OCI-LY7 (cell line): ENCODE measurements at regions not wholly inside any gene's neighbourhood (a gene's known extent, or its start where the extent isn't known, plus 50 kb on each side); places are given as distances from the start of the nearest gene placed in this dataset.

Source experiments
- BruUV-seq: library from RNA; stranded (reverse); fragments of 400-500 nt; replicated peaks from 2 replicates; lab custom pipeline; 2021; lab: Mats Ljungman, UMichigan
- CTCF ChIA-PET: fragments of 300-600 bp; sonication (Branson Sonifier 250); formaldehyde crosslinking; loops from one replicate; lab custom pipeline; 2022; ENCODE audit warnings: antibody characterized with exemption; ENCODE audit not compliant: unreplicated experiment; lab: Charles Lee
- POLR2A ChIA-PET: fragments of 300-600 bp; sonication (Branson Sonifier 250); formaldehyde crosslinking; loops from one replicate; lab custom pipeline; 2022; ENCODE audit warnings: antibody characterized with exemption; lab: Charles Lee
- DNase-seq: peaks from one replicate; pipeline ENCODE4 v3.0.0-alpha.2; 2015; ENCODE audit warnings: low spot score
- H2AFZ ChIP-seq: fragments of 200-600 bp; sonication (generic), shearing (Covaris generic); 2 replicates; pipeline ENCODE4 v1.6.1; 2014; ENCODE audit warnings: mild to moderate bottlenecking, antibody characterized with exemption, low read length, moderate library complexity
- H3K27ac ChIP-seq: fragments of 200-600 bp; sonication (generic); 2 replicates; pipeline ENCODE4 v1.5.1; 2014; ENCODE audit warnings: mixed run types, low read depth, mild to moderate bottlenecking, moderate library complexity, low read length, inconsistent platforms; ENCODE audit not compliant: poor library complexity, severe bottlenecking
- H3K36me3 ChIP-seq: fragments of 200-600 bp; sonication (generic); 2 replicates; pipeline ENCODE4 v1.6.1; 2014; ENCODE audit warnings: mild to moderate bottlenecking, antibody characterized with exemption, low read length, moderate library complexity, mixed read lengths; ENCODE audit not compliant: insufficient read depth
- H3K4me1 ChIP-seq: fragments of 200-600 bp; sonication (generic); 2 replicates; pipeline ENCODE4 v1.5.1; 2014; ENCODE audit warnings: mild to moderate bottlenecking, low read length; ENCODE audit not compliant: insufficient read depth, poor library complexity, severe bottlenecking
- H3K4me2 ChIP-seq: fragments of 200-600 bp; sonication (generic); 2 replicates; pipeline ENCODE4 v1.6.1; 2014; ENCODE audit warnings: mild to moderate bottlenecking, low read length
- H3K4me3 ChIP-seq: fragments of 200-600 bp; sonication (generic); 2 replicates; pipeline ENCODE4 v1.5.1; 2014; ENCODE audit warnings: mild to moderate bottlenecking, low read depth, low read length; ENCODE audit not compliant: poor library complexity, severe bottlenecking
- H3K79me2 ChIP-seq: fragments of 200-600 bp; sonication (generic); 2 replicates; pipeline ENCODE4 v1.6.1; 2016; ENCODE audit warnings: low read depth, mild to moderate bottlenecking, low read length, moderate library complexity, mixed read lengths; ENCODE audit not compliant: insufficient read depth
- H3K9me2 ChIP-seq: fragments of 200-600 bp; sonication (generic); 2 replicates; pipeline ENCODE4 v1.6.1; 2016; ENCODE audit warnings: mild to moderate bottlenecking, low read length, mixed read lengths; ENCODE audit not compliant: insufficient read depth
- H3K9me3 ChIP-seq: fragments of 200-600 bp; sonication (generic); 2 replicates; pipeline ENCODE4 v1.6.1; 2014; ENCODE audit warnings: mild to moderate bottlenecking, mixed run types, low read length, mixed read lengths
- H4K20me1 ChIP-seq: fragments of 200-600 bp; sonication (generic); 2 replicates; pipeline ENCODE4 v1.6.1; 2014; ENCODE audit warnings: mild to moderate bottlenecking, antibody characterized with exemption, low read length, moderate library complexity, mixed read lengths; ENCODE audit not compliant: insufficient read depth
- EZH2phosphoT487 ChIP-seq: fragments of 200-600 bp; sonication (generic); IDR thresholded peaks from 2 replicates; pipeline ENCODE4 v1.6.1; 2018; ENCODE audit warnings: low read depth, borderline replicate concordance, mild to moderate bottlenecking, mixed run types, antibody characterized with exemption, low read length, moderate library complexity, mixed read lengths
- intact Hi-C: fragments of 100-400 bp; cut with micrococcal nuclease; formaldehyde crosslinking; loops from one replicate; pipeline ENCODE4 v1.10.0; 2022; ENCODE audit not compliant: unreplicated experiment
- TF ChIP-seq, protein P1 (sequence below): fragments of 200-600 bp; sonication (generic); conservative IDR thresholded peaks from 2 replicates; pipeline ENCODE4 v1.5.1; 2014; ENCODE audit warnings: mild to moderate bottlenecking, antibody characterized with exemption, low read length, moderate library complexity, mixed read lengths

DNA sequence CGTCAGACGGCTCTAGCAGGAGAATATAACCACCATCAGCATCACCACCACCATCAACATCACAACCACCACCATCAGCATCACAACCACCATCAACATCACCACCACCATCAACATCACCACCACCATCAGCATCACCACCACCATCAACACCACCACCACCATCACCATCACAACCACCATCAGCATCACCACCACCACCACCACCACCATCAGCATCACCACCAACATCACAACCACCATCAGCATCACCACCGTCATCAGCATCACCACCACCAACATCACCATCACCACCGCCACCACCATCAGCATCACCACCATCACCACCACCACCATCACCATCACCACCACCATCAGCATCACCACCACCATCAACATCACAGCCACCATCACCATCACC lies 210.7 kb downstream of the C9orf50 start:
- no TSS peak for BruUV-seq
- no peaks in the 10 kb centered on the region for H3K9me2 ChIP-seq
- no peak overlapping the region for H3K4me3 ChIP-seq
- H4K20me1 ChIP-seq, result no peaks in the 10 kb centered on the region
- ChIA-PET CTCF (no interaction called here), POLR2A (no interaction called here)
- H3K4me1 ChIP-seq, result peaks cover 33% of the 10 kb centered on the region
- no peak for DNase-seq
- no peaks in the 10 kb centered on the region for H3K9me3 ChIP-seq
- TF ChIP-seq, protein P1, sequence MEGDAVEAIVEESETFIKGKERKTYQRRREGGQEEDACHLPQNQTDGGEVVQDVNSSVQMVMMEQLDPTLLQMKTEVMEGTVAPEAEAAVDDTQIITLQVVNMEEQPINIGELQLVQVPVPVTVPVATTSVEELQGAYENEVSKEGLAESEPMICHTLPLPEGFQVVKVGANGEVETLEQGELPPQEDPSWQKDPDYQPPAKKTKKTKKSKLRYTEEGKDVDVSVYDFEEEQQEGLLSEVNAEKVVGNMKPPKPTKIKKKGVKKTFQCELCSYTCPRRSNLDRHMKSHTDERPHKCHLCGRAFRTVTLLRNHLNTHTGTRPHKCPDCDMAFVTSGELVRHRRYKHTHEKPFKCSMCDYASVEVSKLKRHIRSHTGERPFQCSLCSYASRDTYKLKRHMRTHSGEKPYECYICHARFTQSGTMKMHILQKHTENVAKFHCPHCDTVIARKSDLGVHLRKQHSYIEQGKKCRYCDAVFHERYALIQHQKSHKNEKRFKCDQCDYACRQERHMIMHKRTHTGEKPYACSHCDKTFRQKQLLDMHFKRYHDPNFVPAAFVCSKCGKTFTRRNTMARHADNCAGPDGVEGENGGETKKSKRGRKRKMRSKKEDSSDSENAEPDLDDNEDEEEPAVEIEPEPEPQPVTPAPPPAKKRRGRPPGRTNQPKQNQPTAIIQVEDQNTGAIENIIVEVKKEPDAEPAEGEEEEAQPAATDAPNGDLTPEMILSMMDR, result no peak
- TF ChIP-seq EZH2phosphoT487, result no peak
- no peaks in the 10 kb centered on the region for H3K79me2 ChIP-seq
- intact Hi-C loops, result no loop called here
- no peak overlapping the region for H2AFZ ChIP-seq
- no peaks in the 10 kb centered on the region for H3K36me3 ChIP-seq
- no peak overlapping the region for H3K27ac ChIP-seq
- H3K4me2 ChIP-seq, result no peak overlapping the region

DNA sequence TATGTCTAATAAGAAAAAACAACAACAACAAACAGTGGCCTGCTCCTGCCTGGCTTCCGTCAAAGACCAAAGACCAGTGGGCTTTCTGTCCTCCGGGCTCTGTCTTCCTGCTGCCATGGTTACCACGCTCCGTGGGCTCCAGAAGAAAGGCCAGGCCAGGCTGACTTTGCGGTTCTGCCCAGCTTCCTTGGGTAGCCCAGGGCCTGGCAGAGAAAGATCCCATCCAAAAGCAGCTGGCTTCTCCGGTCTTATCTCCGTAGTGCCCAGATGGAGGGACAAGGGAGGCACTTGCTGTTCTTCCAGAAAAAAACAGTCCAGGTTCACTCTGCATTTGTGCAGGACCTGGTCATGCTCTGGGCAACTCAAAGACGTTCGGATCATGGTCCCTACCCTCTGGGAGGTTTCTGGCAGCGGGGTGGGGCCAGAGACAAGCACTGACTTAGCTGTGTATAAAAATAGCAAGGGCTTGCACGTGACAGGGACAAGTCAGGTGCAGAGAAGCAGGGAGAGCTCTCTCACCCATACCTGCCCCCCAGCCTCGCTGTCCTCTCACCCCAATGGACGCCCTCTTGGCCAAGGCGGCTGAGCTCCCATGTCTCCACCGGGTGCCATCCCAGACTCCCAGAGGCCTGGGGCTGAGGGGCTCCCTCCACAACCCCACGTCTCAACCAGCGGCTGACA lies 212.2 kb downstream of the C9orf50 start:
- no peak for TF ChIP-seq EZH2phosphoT487
- TF ChIP-seq, protein P1, result no peak
- H3K4me2 ChIP-seq, result no peak overlapping the region
- no peak overlapping the region for H3K27ac ChIP-seq
- BruUV-seq, result no TSS peak
- no peak overlapping the region for H2AFZ ChIP-seq
- peaks cover 18% of the 10 kb centered on the region for H3K4me1 ChIP-seq
- DNase-seq, result no peak
- no peaks in the 10 kb centered on the region for H3K79me2 ChIP-seq
- H3K9me2 ChIP-seq, result no peaks in the 10 kb centered on the region
- no peaks in the 10 kb centered on the region for H3K36me3 ChIP-seq
- CTCF ChIA-PET, result no interaction called here
- intact Hi-C loops, result no loop called here
- POLR2A ChIA-PET, result no interaction called here
- H3K4me3 ChIP-seq, result no peak overlapping the region
- no peaks in the 10 kb centered on the region for H4K20me1 ChIP-seq
- no peaks in the 10 kb centered on the region for H3K9me3 ChIP-seq

DNA sequence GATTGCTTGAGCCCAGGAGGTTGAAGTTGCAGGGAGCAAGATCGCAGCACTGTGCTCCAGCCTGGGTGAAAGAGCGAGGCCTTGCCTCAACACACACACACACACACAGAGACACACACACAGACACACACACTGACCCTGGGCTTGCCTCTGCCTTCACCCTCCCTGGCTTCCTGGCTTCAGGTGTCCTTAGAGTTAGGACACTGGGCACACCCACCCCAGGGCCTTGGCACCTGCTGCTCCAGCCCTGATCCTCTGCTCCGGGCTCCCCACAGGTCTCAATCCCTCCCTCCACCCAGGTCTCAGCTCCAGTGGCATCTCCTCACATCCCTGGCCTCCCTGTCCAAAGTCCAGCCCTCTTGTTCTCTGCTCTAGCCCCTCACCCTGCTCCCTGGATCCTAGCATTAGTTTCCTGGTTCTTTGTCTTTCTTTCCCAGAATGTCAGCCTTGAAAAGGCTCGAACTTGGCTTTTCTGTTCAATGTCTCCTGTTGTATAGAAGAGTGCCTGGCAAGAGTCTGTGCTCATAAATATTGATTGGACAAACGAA lies 212.9 kb downstream of the C9orf50 start:
- Histone ChIP-seq H3K9me2 (no peaks in the 10 kb centered on the region), H2AFZ (no peak overlapping the region), H3K79me2 (no peaks in the 10 kb centered on the region), H3K4me1 (peaks cover 17% of the 10 kb centered on the region), H3K27ac (no peak overlapping the region), H4K20me1 (no peaks in the 10 kb centered on the region), H3K4me3 (no peak overlapping the region), H3K36me3 (no peaks in the 10 kb centered on the region), H3K9me3 (no peaks in the 10 kb centered on the region), H3K4me2 (no peak overlapping the region)
- intact Hi-C loops, result no loop called here
- BruUV-seq, result no TSS peak
- POLR2A ChIA-PET, result no interaction called here
- TF ChIP-seq, protein P1, result no peak
- TF ChIP-seq EZH2phosphoT487, result no peak
- no peak for DNase-seq
- CTCF ChIA-PET, result no interaction called here
